H9 (cell line): ENCODE measurements at regions not wholly inside any gene's neighbourhood (a gene's known extent, or its start where the extent isn't known, plus 50 kb on each side); places are given as distances from the start of the nearest gene placed in this dataset.

Experiments used
- DNase-seq: peaks from one replicate; pipeline ENCODE4 v3.0.0-alpha.2; 2017
- H2AFZ ChIP-seq: one replicate; pipeline ENCODE4 v1.6.1; 2013; ENCODE audit warnings: mild to moderate bottlenecking, low read length, control low read depth, moderate library complexity
- H2AK5ac ChIP-seq: 2 replicates; pipeline ENCODE4 v1.6.1; 2013; ENCODE audit warnings: low read length, control low read depth, mixed read lengths; ENCODE audit not compliant: insufficient read length
- H2BK120ac ChIP-seq: one replicate; pipeline ENCODE4 v1.6.1; 2013; ENCODE audit warnings: low read depth, mild to moderate bottlenecking, low read length, control low read depth, inconsistent platforms; ENCODE audit not compliant: poor library complexity, severe bottlenecking
- H2BK12ac ChIP-seq: 2 replicates; pipeline ENCODE4 v1.6.1; 2013; ENCODE audit warnings: low read length, control low read depth, mixed read lengths, low read depth; ENCODE audit not compliant: insufficient read length
- H2BK15ac ChIP-seq: 2 replicates; pipeline ENCODE4 v1.6.1; 2013; ENCODE audit warnings: low read depth, low read length, control low read depth
- H2BK20ac ChIP-seq: one replicate; pipeline ENCODE4 v1.6.1; 2013; ENCODE audit warnings: low read depth, mild to moderate bottlenecking, low read length, control low read depth, inconsistent platforms; ENCODE audit not compliant: poor library complexity, severe bottlenecking
- H2BK5ac ChIP-seq: 2 replicates; pipeline ENCODE4 v1.6.1; 2013; ENCODE audit warnings: low read length, control low read depth, mixed read lengths; ENCODE audit not compliant: insufficient read length
- H3K14ac ChIP-seq: 2 replicates; pipeline ENCODE4 v1.6.1; 2013; ENCODE audit warnings: low read length, control low read depth; ENCODE audit not compliant: insufficient read depth
- H3K18ac ChIP-seq: 2 replicates; pipeline ENCODE4 v1.6.1; 2013; ENCODE audit warnings: low read depth, mild to moderate bottlenecking, mixed read lengths, low read length, control low read depth; ENCODE audit not compliant: insufficient read length
- H3K23ac ChIP-seq: 2 replicates; pipeline ENCODE4 v1.6.1; 2013; ENCODE audit warnings: low read length, control low read depth, mixed read lengths, low read depth; ENCODE audit not compliant: insufficient read length
- H3K23me2 ChIP-seq: 2 replicates; pipeline ENCODE4 v1.6.1; 2013; ENCODE audit warnings: low read depth, mild to moderate bottlenecking, mixed read lengths, low read length, control low read depth; ENCODE audit not compliant: insufficient read length, poor library complexity, severe bottlenecking
- H3K27ac ChIP-seq: 2 replicates; pipeline ENCODE4 v1.5.1; 2013; ENCODE audit warnings: low read length, control low read depth, mixed read lengths, low read depth; ENCODE audit not compliant: insufficient read length
- H3K27me3 ChIP-seq: 2 replicates; pipeline ENCODE4 v1.6.1; 2013; ENCODE audit warnings: low read length, control low read depth, inconsistent platforms; ENCODE audit not compliant: insufficient read depth
- H3K4ac ChIP-seq: 2 replicates; pipeline ENCODE4 v1.6.1; 2013; ENCODE audit warnings: low read depth, mild to moderate bottlenecking, control low read depth, inconsistent platforms, low read length, moderate library complexity
- H3K4me1 ChIP-seq: 2 replicates; pipeline ENCODE4 v1.6.1; 2013; ENCODE audit warnings: low read length, control low read depth, inconsistent platforms; ENCODE audit not compliant: insufficient read depth
- H3K4me2 ChIP-seq: 2 replicates; pipeline ENCODE4 v1.6.1; 2013; ENCODE audit warnings: low read length, control low read depth, mixed read lengths; ENCODE audit not compliant: insufficient read length, insufficient read depth
- H3K56ac ChIP-seq: 2 replicates; pipeline ENCODE4 v1.6.1; 2013; ENCODE audit warnings: low read depth, mild to moderate bottlenecking, mixed read lengths, low read length, control low read depth; ENCODE audit not compliant: insufficient read length
- H3K79me1 ChIP-seq: 2 replicates; pipeline ENCODE4 v1.6.1; 2013; ENCODE audit warnings: low read depth, mild to moderate bottlenecking, moderate library complexity, low read length, control low read depth, inconsistent platforms; ENCODE audit not compliant: insufficient read depth, poor library complexity, severe bottlenecking
- H3K79me2 ChIP-seq: 2 replicates; pipeline ENCODE4 v1.6.1; 2013; ENCODE audit warnings: low read length, control low read depth, inconsistent platforms; ENCODE audit not compliant: insufficient read depth
- H3K9ac ChIP-seq: 2 replicates; pipeline ENCODE4 v1.6.1; 2013; ENCODE audit warnings: low read length, control low read depth, mixed read lengths; ENCODE audit not compliant: insufficient read length; ENCODE audit errors: extremely low read depth
- H3K9me3 ChIP-seq: one replicate; pipeline ENCODE4 v1.6.1; 2013; ENCODE audit warnings: low read depth, low read length, inconsistent platforms; ENCODE audit not compliant: control insufficient read depth
- H3T11ph ChIP-seq: one replicate; pipeline ENCODE4 v1.6.1; 2013; ENCODE audit warnings: mild to moderate bottlenecking, low read length, control low read depth, inconsistent platforms
- H4K20me1 ChIP-seq: one replicate; pipeline ENCODE4 v1.6.1; 2013; ENCODE audit not compliant: control insufficient read depth, insufficient read length, insufficient read depth
- H4K5ac ChIP-seq: 2 replicates; pipeline ENCODE4 v1.6.1; 2013; ENCODE audit warnings: low read depth, mild to moderate bottlenecking, mixed read lengths, low read length, control low read depth; ENCODE audit not compliant: insufficient read length
- H4K8ac ChIP-seq: replicated peaks from 2 replicates; pipeline ENCODE4 v1.6.1; 2013; ENCODE audit warnings: low read length, control low read depth, mixed read lengths, low read depth; ENCODE audit not compliant: insufficient read length
- H4K91ac ChIP-seq: 2 replicates; pipeline ENCODE4 v1.6.1; 2013; ENCODE audit warnings: low read depth, mild to moderate bottlenecking, moderate library complexity, mixed read lengths, low read length, control low read depth; ENCODE audit not compliant: insufficient read length
- H3K27ac Mint-ChIP-seq, 3 experiments: 2 replicates in 2 of 3; 3 replicates in 1 of 3; pipeline ENCODE4 v1.8.0; 2020 to 2021; ENCODE audit warnings: mixed read lengths in 3 of 3, mild to moderate bottlenecking in 1 of 3, moderate library complexity in 1 of 3
- H3K27me3 Mint-ChIP-seq: 2 replicates; pipeline ENCODE4 v1.8.0; 2021; ENCODE audit warnings: low read depth, mild to moderate bottlenecking, moderate library complexity, mixed read lengths
- H3K36me3 Mint-ChIP-seq, 3 experiments: 2 replicates in 2 of 3; 3 replicates in 1 of 3; pipeline ENCODE4 v1.8.0; 2020 to 2021; ENCODE audit warnings: low read depth in 3 of 3, mixed read lengths in 3 of 3; ENCODE audit not compliant: insufficient read depth in 1 of 3
- H3K4me1 Mint-ChIP-seq, 2 experiments: 2 replicates each; pipeline ENCODE4 v1.8.0; 2020; ENCODE audit warnings: mixed read lengths in 2 of 2
- H3K4me3 Mint-ChIP-seq, 2 experiments: 2 replicates in 1 of 2; 3 replicates in 1 of 2; pipeline ENCODE4 v1.8.0; 2020 to 2021; ENCODE audit warnings: mild to moderate bottlenecking in 2 of 2, mixed read lengths in 2 of 2, moderate library complexity in 1 of 2
- H3K9me3 Mint-ChIP-seq, 2 experiments: 2 replicates in 1 of 2; 3 replicates in 1 of 2; pipeline ENCODE4 v1.8.0; 2020; ENCODE audit warnings: mild to moderate bottlenecking in 2 of 2, mixed read lengths in 2 of 2, moderate library complexity in 1 of 2
- CTCF ChIP-seq: fragments of 200-600 bp; sonication (generic); conservative IDR thresholded peaks from 3 replicates; pipeline ENCODE4 v1.8.0; 2021; ENCODE audit warnings: antibody characterized with exemption, mild to moderate bottlenecking
- WGBS: extraction: QIAGEN DNeasy Blood & Tissue Kit; methylation state at CpG from one replicate; pipeline ENCODE4 v1.1.7; 2013; ENCODE audit warnings: missing lambda C conversion rate, low lambda C conversion rate, mixed read lengths; ENCODE audit not compliant: insufficient read length; ENCODE audit errors: extremely low coverage; 5-methylcytosine and 5-hydroxymethylcytosine counted together

- no peak overlapping the region for H3K27ac ChIP-seq
- no peak overlapping the region for H2BK15ac ChIP-seq
- no peak overlapping the region for H2BK12ac ChIP-seq
- no peaks in the 10 kb centered on the region; the same call in 1 of the 2 replicates for H3K4me1 ChIP-seq
- H2AFZ ChIP-seq: no peak overlapping the region
- H4K5ac ChIP-seq: no peak overlapping the region
- no peak overlapping the region for H3K14ac ChIP-seq
- no CpG with 5 or more reads among the region's 4 CpGs for WGBS
- no peak overlapping the region for H4K91ac ChIP-seq
- no peak overlapping the region for H3K4me2 ChIP-seq
- no peaks in the 10 kb centered on the region for H3K27me3 ChIP-seq
- no peak overlapping the region for H3K56ac ChIP-seq
- H3K79me1 ChIP-seq: no peaks in the 10 kb centered on the region
- Mint-ChIP-seq H3K4me1 (peaks cover 8 to 10% of the 10 kb centered on the region in 2 experiments), H3K36me3 (no peaks in the 10 kb centered on the region), H3K27me3 (no peaks in the 10 kb centered on the region), H3K9me3 (no peaks in the 10 kb centered on the region), H3K4me3 (no peak overlapping the region), H3K27ac (no peak overlapping the region)
- no peak overlapping the region for H3K9ac ChIP-seq
- H3K23ac ChIP-seq: no peak overlapping the region
- H3K79me2 ChIP-seq: no peaks in the 10 kb centered on the region
- no peak overlapping the region for H2BK20ac ChIP-seq
- no peak overlapping the region for H2BK120ac ChIP-seq
- DNase-seq: no peak
- H4K8ac ChIP-seq: no peak overlapping the region
- no peak for TF ChIP-seq CTCF
- no peak overlapping the region for H3T11ph ChIP-seq
- no peak overlapping the region for H3K18ac ChIP-seq
- H2BK5ac ChIP-seq: no peak overlapping the region
- no peaks in the 10 kb centered on the region for H4K20me1 ChIP-seq
- H3K4ac ChIP-seq: no peak overlapping the region
- H3K9me3 ChIP-seq: no peaks in the 10 kb centered on the region
- no peaks in the 10 kb centered on the region for H3K23me2 ChIP-seq
- H2AK5ac ChIP-seq: no peak overlapping the region
These were observed 189.9 kb upstream of the SNX7 start for GRCh38 chr1:98471633-98472032.
